Neuronal stem cell (in vitro differentiated cells): ENCODE measurements at regions not wholly inside any gene's neighbourhood (a gene's known extent, or its start where the extent isn't known, plus 50 kb on each side); places are given as distances from the start of the nearest gene placed in this dataset.
A peak's percentile ranks its signal among the peaks of the same experiment; 100 is the strongest.
"Not testable (repeated sequence)": the region's sequence is repeated elsewhere in the genome, so short reads cannot be mapped to it uniquely, and the experiment has no call there.

Experiments
- DNase-seq: peaks from one replicate; pipeline ENCODE4 v3.0.0-alpha.2; 2013; ENCODE audit warnings: low spot score
- H2AFZ ChIP-seq: one replicate; pipeline ENCODE4 v1.6.1; 2013; ENCODE audit warnings: mild to moderate bottlenecking, low read length, inconsistent platforms
- H2AK5ac ChIP-seq: 2 replicates; pipeline ENCODE4 v1.6.1; 2013; ENCODE audit warnings: low read depth, mild to moderate bottlenecking, inconsistent platforms, low read length, moderate library complexity, mixed read lengths
- H2BK120ac ChIP-seq: 2 replicates; pipeline ENCODE4 v1.6.1; 2013; ENCODE audit warnings: low read depth, mild to moderate bottlenecking, inconsistent platforms, low read length, moderate library complexity, mixed read lengths
- H2BK12ac ChIP-seq: one replicate; pipeline ENCODE4 v1.6.1; 2013; ENCODE audit warnings: low read length, inconsistent platforms
- H2BK15ac ChIP-seq: 2 replicates; pipeline ENCODE4 v1.6.1; 2013; ENCODE audit warnings: mild to moderate bottlenecking, low read length, inconsistent platforms, mixed read lengths
- H2BK5ac ChIP-seq: one replicate; pipeline ENCODE4 v1.6.1; 2013; ENCODE audit warnings: inconsistent platforms, mild to moderate bottlenecking, low read length, moderate library complexity
- H3K14ac ChIP-seq: one replicate; pipeline ENCODE4 v1.6.1; 2013; ENCODE audit warnings: low read length, inconsistent platforms
- H3K18ac ChIP-seq: 2 replicates; pipeline ENCODE4 v1.6.1; 2013; ENCODE audit warnings: low read length, inconsistent platforms
- H3K23ac ChIP-seq: 2 replicates; pipeline ENCODE4 v1.6.1; 2013; ENCODE audit warnings: low read depth, mild to moderate bottlenecking, mixed read lengths, low read length, inconsistent platforms; ENCODE audit not compliant: poor library complexity
- H3K27ac ChIP-seq: replicated peaks from 3 replicates; pipeline ENCODE4 v1.5.1; 2013; ENCODE audit warnings: low read length, inconsistent platforms
- H3K27me3 ChIP-seq, 3 experiments: 2 replicates each; pipeline ENCODE4 v1.6.1; 2013; ENCODE audit warnings: low read length in 3 of 3, mild to moderate bottlenecking in 2 of 3, inconsistent platforms in 1 of 3, low read depth in 1 of 3, mixed read lengths in 1 of 3, moderate library complexity in 1 of 3; ENCODE audit not compliant: control insufficient read depth in 3 of 3, insufficient read depth in 3 of 3
- H3K36me3 ChIP-seq, 2 donors: replicated peaks in 1 of 2; 2 replicates each; pipeline ENCODE4 v1.6.1; 2013; ENCODE audit warnings: low read length in 2 of 2; ENCODE audit not compliant: control insufficient read depth in 2 of 2, insufficient read depth in 2 of 2
- H3K4ac ChIP-seq: 2 replicates; pipeline ENCODE4 v1.6.1; 2013; ENCODE audit warnings: inconsistent platforms, mild to moderate bottlenecking, low read length, moderate library complexity
- H3K4me1 ChIP-seq, 2 donors: 1 replicate in 1 of 2; 2 replicates in 1 of 2; pipeline ENCODE4 v1.6.1; 2013; ENCODE audit warnings: low read length in 2 of 2, low read depth in 1 of 2; ENCODE audit not compliant: control insufficient read depth in 2 of 2, insufficient read depth in 1 of 2
- H3K4me2 ChIP-seq: one replicate; pipeline ENCODE4 v1.6.1; 2013; ENCODE audit warnings: mild to moderate bottlenecking, low read length, inconsistent platforms; ENCODE audit not compliant: insufficient read depth, poor library complexity, severe bottlenecking
- H3K4me3 ChIP-seq, 2 donors: 2 replicates each; pipeline ENCODE4 v1.5.1; 2013; ENCODE audit warnings: low read length in 2 of 2, mild to moderate bottlenecking in 2 of 2, inconsistent platforms in 1 of 2, moderate library complexity in 1 of 2
- H3K79me1 ChIP-seq: one replicate; pipeline ENCODE4 v1.6.1; 2013; ENCODE audit warnings: low read depth, mild to moderate bottlenecking, inconsistent platforms, low read length, moderate library complexity
- H3K9ac ChIP-seq: one replicate; pipeline ENCODE4 v1.6.1; 2013; ENCODE audit warnings: mild to moderate bottlenecking, low read depth, low read length, inconsistent platforms; ENCODE audit not compliant: poor library complexity
- H3K9me3 ChIP-seq, 2 donors: replicated peaks in 1 of 2; 2 replicates each; pipeline versions ENCODE3 to v1.6.1; 2013; ENCODE audit warnings: low read length in 2 of 2, mild to moderate bottlenecking in 2 of 2, inconsistent platforms in 1 of 2, low read depth in 1 of 2, mixed read lengths in 1 of 2, moderate library complexity in 1 of 2; ENCODE audit not compliant: control insufficient read depth in 2 of 2, insufficient read depth in 1 of 2
- H4K8ac ChIP-seq: one replicate; pipeline ENCODE4 v1.6.1; 2013; ENCODE audit warnings: low read depth, mild to moderate bottlenecking, inconsistent platforms, low read length, moderate library complexity
- H4K91ac ChIP-seq: one replicate; pipeline ENCODE4 v1.6.1; 2013; ENCODE audit warnings: low read length, low read depth, mild to moderate bottlenecking, inconsistent platforms; ENCODE audit not compliant: poor library complexity
- WGBS, 2 donors: extraction: QIAGEN DNeasy Blood & Tissue Kit; methylation state at CpG; one replicate each; pipeline ENCODE4 v1.1.7; 2013; ENCODE audit warnings: missing lambda C conversion rate in 2 of 2, mixed read lengths in 1 of 2; ENCODE audit not compliant: insufficient read length in 2 of 2, insufficient replicate concordance in 1 of 2; ENCODE audit errors: extremely low coverage in 2 of 2; 5-methylcytosine and 5-hydroxymethylcytosine counted together

DNA sequence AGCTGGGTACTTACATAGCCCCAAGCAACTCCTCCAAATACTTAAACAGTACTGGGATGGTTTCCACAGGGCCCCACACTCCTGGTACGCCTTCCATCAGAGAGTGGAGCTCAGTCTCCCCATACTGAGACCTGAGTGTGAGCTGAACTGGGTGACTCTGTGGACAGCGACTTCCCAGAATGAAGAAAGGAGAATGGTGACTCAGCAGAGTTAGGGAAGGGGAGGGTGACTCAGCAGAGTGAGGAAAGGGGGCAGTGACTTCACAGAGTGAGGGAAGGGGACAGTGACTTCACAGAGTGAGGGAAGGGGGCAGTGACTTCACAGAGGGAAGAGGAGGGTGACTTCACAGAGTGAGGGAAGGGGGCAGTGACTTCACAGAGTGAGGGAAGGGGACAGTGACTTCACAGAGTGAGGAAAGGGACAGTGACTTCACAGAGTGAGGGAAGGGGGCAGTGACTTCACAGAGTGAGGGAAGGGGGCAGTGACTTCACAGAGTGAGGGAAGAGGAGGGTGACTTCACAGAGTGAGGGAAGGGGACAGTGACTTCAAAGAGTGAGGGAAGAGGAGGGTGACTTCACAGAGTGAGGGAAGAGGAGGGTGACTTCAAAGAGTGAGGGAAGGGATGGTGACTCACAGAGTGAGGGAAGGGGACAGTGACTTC is 141.3 kb upstream of the PITRM1 start:
- H3K79me1 ChIP-seq, H3K18ac ChIP-seq, H2BK12ac ChIP-seq, H4K91ac ChIP-seq, H3K4ac ChIP-seq, H3K4me3 ChIP-seq, H2BK15ac ChIP-seq, H2AFZ ChIP-seq, H2BK120ac ChIP-seq, H3K27ac ChIP-seq, H3K4me1 ChIP-seq, H3K27me3 ChIP-seq, H2BK5ac ChIP-seq, H2AK5ac ChIP-seq, H3K23ac ChIP-seq, H3K4me2 ChIP-seq, H3K9ac ChIP-seq, H4K8ac ChIP-seq, H3K9me3 ChIP-seq, H3K14ac ChIP-seq, H3K36me3 ChIP-seq: not testable (repeated sequence)
- DNase-seq, result peak; percentile 26
- no CpG with 5 or more reads among the region's 2 CpGs for WGBS, 2 donors

DNA sequence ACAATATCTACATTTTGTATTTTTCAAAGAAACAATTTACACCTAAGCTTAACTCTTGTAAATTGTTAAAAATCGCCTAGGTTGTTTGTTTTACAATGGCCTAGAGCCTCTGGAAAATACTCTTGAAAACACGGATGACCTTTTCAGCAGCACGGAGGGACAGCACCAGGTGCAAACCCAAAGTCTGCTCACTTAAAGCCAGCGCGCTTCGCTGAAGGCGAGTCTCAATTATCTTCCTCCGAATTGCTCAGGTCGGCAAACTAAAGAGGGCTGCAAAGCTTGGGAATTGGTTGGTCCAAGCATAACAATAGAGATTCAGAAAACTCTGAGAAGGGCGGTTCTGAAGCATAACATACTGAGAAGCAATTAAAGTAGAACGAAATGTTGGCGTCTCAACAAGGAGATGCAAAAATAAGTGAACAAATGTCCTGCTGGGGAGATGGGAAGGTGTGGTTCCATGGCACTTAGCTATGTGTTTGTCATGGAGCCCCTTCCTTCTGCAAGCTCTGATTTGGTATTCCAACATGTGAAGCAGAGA is 139.9 kb upstream of the PITRM1 start:
- Histone ChIP-seq H2BK12ac (no peak overlapping the region), H3K27me3 (peaks cover 0 to 5% (median 1%) of the 10 kb centered on the region in 3 experiments), H3K9ac (no peak overlapping the region), H3K4ac (no peak overlapping the region), H3K79me1 (no peaks in the 10 kb centered on the region), H3K4me3 (no peak overlapping the region), H3K9me3 (no peaks in the 10 kb centered on the region), H3K23ac (no peak overlapping the region), H3K27ac (no peak overlapping the region), H2AFZ (no peak overlapping the region), H3K4me2 (no peak overlapping the region), H2BK120ac (no peak overlapping the region), H3K36me3 (no peaks in the 10 kb centered on the region), H2BK15ac (no peak overlapping the region), H3K4me1 (peaks cover 2 to 3% of the 10 kb centered on the region in 2 donors), H2AK5ac (no peak overlapping the region), H4K91ac (no peak overlapping the region), H3K18ac (no peak overlapping the region), H4K8ac (no peak overlapping the region), H3K14ac (no peak overlapping the region), H2BK5ac (no peak overlapping the region)
- no CpG with 5 or more reads among the region's 12 CpGs for WGBS, 2 donors
- DNase-seq, result no peak

DNA sequence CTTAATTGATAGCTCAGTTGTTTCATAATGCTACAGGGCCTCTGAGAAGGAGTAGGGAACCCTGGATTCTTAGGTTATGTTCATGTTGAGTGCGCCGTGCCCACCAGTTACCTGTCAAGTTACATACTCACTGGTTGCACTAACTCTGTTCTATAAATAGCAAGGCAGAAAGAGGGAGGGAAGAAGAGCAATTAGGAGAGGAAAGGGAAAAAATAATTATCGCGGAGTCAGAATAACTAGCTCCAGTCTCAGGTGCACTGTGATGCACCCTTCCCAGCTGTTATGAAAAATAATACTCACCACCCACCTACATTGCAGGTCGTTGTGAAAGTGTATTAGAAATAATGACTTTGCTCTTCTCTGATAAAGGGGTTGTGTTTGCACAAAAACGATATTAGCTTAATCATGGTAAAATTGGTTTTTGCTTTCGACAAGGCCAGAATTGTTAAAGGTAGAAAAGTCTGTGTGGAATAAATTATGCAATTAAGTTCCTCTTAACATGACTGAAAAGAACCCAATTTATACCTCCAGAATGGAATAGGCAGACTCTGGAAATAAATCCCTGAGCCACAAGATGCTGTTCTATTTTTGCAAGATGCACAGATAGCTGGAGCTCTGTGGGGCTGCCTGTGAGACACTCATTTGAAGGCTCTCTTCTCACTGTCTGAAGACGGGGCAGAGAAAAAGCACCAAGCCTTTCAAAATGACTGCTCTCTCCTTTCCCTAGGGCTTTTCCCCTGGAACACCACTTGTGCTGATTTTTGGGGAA is 137.6 kb upstream of the PITRM1 start:
- Histone ChIP-seq H2AFZ (no peak overlapping the region), H3K4me1 (peaks cover 2 to 3% of the 10 kb centered on the region in 2 donors), H3K23ac (no peak overlapping the region), H2BK12ac (no peak overlapping the region), H2BK15ac (no peak overlapping the region), H3K4me2 (no peak overlapping the region), H4K8ac (no peak overlapping the region), H3K14ac (no peak overlapping the region), H4K91ac (no peak overlapping the region), H3K4me3 (no peak overlapping the region), H2BK120ac (no peak overlapping the region), H3K9ac (no peak overlapping the region), H2AK5ac (no peak overlapping the region), H2BK5ac (no peak overlapping the region), H3K18ac (no peak overlapping the region), H3K27me3 (peaks cover 0 to 10% (median 1%) of the 10 kb centered on the region in 3 experiments), H3K9me3 (no peaks in the 10 kb centered on the region), H3K79me1 (no peaks in the 10 kb centered on the region), H3K4ac (no peak overlapping the region), H3K27ac (no peak overlapping the region), H3K36me3 (no peaks in the 10 kb centered on the region)
- no CpG with 5 or more reads among the region's 8 CpGs for WGBS, 2 donors
- DNase-seq, result no peak

DNA sequence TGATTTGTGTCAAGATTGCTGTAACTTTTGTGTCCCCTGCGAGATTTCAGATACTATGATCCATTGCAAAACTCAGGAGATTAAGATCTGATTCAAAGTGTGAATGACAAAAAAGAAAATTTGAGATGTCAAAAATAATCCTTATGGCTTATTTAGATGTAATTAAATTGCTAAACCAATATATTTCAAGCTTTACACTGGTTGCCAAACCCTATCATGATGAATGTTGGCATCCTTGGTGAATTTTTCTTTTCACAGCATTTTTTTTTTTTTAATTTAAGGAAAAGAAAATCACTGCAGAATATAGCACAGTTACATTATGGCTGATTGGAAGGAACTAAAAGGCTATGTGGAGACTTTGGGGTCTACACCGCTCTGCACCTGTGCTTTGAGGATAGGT is 133.5 kb upstream of the PITRM1 start:
- no CpG with 5 or more reads among the region's 2 CpGs for WGBS, 2 donors
- Histone ChIP-seq H3K27me3 (peaks cover 0 to 12% (median 0%) of the 10 kb centered on the region in 3 experiments), H3K4me2 (no peak overlapping the region)

More for the DNA sequence above, 133.5 kb upstream of the PITRM1 start:
- H3K36me3 ChIP-seq, result no peaks in the 10 kb centered on the region
- no peak overlapping the region for H3K4me3 ChIP-seq
- peaks cover 0 to 2% of the 10 kb centered on the region in 2 donors for H3K9me3 ChIP-seq
- H2BK15ac ChIP-seq, result no peak overlapping the region
- H2BK5ac ChIP-seq, result no peak overlapping the region
- H3K27ac ChIP-seq, result no peak overlapping the region
- DNase-seq, result no peak
- no peak overlapping the region for H2AK5ac ChIP-seq
- H2AFZ ChIP-seq, result no peak overlapping the region
- H3K9ac ChIP-seq, result no peak overlapping the region
- H3K79me1 ChIP-seq, result no peaks in the 10 kb centered on the region
- H3K23ac ChIP-seq, result no peak overlapping the region
- H4K91ac ChIP-seq, result no peak overlapping the region
- H3K18ac ChIP-seq, result no peak overlapping the region
- no peaks in the 10 kb centered on the region for H3K4me1 ChIP-seq
- H2BK12ac ChIP-seq, result no peak overlapping the region
- H4K8ac ChIP-seq, result no peak overlapping the region
- H3K4ac ChIP-seq, result no peak overlapping the region
- no peak overlapping the region for H2BK120ac ChIP-seq
- no peak overlapping the region for H3K14ac ChIP-seq
